DND-41 (cell line): ENCODE measurements at regions not wholly inside any gene's neighbourhood (a gene's known extent, or its start where the extent isn't known, plus 50 kb on each side); places are given as distances from the start of the nearest gene placed in this dataset.

Source experiments
- EZH2 ChIP-seq: IDR thresholded peaks from 3 replicates; pipeline ENCODE4 v1.6.1; 2012; ENCODE audit warnings: borderline replicate concordance, low read depth, mild to moderate bottlenecking, moderate library complexity, low read length, inconsistent platforms; ENCODE audit not compliant: severe bottlenecking
- TF ChIP-seq, protein P1 (sequence below): IDR thresholded peaks from 2 replicates; pipeline ENCODE4 v1.5.1; 2012; ENCODE audit warnings: borderline replicate concordance, low read length, moderate library complexity, mild to moderate bottlenecking; ENCODE audit not compliant: poor library complexity, severe bottlenecking; ENCODE audit errors: extremely low read depth

DNA sequence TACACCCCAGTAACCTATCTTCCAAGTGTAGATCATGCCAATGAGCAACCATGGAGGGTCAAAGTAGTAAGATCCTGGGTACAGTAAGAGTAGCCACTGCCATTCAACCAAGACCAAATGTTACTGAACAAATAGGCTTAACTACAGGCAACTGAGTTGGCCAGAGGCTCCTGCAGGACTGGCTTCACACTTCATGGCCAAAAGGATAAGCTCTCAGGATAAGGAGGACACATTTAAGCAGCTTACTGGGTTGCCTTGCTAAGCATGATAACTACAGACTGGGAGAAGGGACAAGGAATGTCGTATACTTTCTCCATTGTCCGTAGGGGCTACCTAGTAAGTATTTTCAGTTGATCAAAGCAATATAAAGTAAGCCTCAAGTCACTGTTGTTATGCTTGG, 174.7 kb downstream of the INO80D start:
- TF ChIP-seq EZH2, result no peak
- TF ChIP-seq, protein P1, sequence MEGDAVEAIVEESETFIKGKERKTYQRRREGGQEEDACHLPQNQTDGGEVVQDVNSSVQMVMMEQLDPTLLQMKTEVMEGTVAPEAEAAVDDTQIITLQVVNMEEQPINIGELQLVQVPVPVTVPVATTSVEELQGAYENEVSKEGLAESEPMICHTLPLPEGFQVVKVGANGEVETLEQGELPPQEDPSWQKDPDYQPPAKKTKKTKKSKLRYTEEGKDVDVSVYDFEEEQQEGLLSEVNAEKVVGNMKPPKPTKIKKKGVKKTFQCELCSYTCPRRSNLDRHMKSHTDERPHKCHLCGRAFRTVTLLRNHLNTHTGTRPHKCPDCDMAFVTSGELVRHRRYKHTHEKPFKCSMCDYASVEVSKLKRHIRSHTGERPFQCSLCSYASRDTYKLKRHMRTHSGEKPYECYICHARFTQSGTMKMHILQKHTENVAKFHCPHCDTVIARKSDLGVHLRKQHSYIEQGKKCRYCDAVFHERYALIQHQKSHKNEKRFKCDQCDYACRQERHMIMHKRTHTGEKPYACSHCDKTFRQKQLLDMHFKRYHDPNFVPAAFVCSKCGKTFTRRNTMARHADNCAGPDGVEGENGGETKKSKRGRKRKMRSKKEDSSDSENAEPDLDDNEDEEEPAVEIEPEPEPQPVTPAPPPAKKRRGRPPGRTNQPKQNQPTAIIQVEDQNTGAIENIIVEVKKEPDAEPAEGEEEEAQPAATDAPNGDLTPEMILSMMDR, result no peak
